ENCODE measurements at regions not wholly inside any gene's neighbourhood (a gene's known extent, or its start where the extent isn't known, plus 50 kb on each side); places are given as distances from the start of the nearest gene placed in this dataset.
"Not testable (repeated sequence)": the region's sequence is repeated elsewhere in the genome, so short reads cannot be mapped to it uniquely, and the experiment has no call there.

DNA sequence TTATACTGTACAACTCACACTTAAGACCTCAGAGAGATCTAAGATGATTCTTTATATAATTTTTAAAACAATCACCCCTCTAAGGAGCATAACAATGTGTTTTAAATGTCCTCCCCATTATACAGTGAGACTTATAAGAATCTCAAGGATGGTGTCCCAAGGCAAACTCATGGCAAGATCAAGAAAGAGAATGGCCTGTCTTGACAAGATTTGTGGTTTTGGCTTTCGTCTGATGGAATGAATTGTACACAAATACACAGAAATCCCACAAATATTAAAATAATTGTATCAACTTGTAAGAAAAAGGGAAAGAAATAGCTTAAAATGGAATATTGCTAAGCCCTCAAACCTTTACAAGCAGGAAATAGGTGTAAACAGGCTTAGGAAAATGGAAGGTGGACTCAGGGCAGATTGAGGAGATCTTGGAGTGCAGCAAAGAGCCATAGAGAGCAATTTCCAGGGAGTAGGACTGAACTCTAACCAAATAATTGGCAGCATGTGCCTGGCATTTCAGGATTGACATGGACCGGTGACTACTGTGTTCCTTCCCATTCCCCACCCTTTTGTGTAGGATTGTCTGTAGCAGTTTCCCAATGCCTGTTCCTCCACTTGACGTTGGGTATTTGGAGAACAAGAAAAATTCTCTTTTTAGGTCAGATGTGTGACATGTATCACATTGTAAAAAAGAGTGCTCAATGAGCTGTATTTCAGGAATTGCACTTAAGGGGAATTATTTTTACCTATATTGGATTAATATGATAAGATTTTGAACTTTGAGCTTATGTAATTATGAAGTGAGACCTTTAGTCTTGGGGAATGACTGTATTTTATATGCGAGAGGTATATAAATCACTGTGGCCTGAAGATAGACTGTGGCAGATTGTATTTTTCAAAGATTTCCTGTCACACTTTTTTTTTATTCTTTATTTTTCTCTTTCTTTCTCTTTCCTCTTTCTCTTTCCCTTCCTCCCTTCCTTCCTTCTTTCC lies 317.8 kb upstream of the SLITRK3 start:
- DNase-seq = no peak

DNA sequence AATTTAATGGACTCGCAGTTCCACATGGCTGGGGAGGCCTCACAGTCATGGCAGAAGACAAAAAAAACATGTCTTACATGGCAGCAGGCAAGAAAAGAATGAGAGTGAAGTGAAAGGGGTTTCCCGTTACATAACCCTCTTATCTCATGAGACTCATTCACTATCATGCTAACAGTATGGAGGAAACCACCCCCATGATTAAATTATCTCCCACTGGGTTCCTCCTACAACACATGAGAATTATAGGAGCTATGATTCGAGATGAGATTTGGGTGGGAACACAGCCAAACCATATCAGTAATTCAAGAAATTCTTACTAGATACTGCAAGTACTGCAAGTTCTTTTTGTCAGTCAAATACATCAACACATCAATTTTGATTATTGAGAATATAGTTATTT lies 311.4 kb upstream of the SLITRK3 start:
- no peak for DNase-seq

DNA sequence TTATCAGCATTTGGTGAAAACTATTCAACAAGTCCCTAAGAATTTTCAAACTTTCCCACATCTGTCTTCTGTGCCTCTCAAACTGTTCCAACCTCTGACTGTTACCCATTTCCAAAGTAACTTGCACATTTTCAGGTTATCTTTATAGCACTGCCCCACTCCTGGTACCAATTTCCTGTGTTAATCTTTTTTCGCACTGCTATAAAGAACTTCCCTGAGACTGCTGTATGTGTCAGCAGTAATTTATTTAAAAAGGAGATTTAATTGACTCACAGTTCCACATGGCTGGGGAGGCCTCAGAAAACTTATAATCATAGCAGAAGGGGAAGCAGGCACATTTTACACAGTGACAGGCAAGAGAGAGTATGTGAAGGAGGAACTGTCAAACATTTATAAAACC lies 310.9 kb upstream of the SLITRK3 start:
- DNase-seq = no peak

DNA sequence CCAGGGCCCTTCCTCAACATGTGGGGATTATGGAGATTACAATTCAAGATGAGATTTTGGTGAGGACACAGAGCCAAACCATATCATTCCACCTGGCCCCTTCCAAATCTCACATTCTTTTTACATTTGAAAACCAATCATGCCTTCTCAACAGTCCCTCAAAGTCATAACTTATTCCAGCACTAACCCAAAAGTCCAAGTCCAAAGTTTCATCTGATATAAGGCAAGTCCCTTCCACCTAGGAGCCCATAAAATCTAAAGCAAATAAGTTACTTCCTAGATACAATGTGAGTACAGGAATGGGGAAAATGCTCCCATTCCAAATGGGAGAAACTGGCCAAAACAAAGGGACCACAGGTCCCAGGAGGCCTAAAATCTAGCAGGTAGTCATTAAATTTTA lies 309.5 kb upstream of the SLITRK3 start:
- no peak for DNase-seq

DNA sequence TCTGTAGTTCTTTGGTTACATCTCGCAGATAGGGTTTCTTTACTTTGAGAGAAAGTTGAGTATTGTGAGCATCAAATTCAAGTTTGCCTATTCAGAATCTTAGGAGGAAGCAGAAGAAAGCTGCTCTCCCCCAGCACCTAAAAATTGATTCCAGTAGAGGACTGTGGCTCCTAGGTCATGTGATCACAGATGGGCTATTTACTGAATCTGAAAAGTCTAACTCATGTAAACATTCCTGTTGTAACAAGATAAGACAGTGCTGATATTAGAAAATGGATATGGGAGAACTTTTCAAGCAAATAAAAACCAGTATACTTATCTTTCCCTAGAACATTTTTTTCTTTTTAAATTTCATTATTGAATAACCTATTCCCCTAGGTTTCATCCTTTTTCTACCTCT lies 308.4 kb upstream of the SLITRK3 start:
- DNase-seq = no peak

DNA sequence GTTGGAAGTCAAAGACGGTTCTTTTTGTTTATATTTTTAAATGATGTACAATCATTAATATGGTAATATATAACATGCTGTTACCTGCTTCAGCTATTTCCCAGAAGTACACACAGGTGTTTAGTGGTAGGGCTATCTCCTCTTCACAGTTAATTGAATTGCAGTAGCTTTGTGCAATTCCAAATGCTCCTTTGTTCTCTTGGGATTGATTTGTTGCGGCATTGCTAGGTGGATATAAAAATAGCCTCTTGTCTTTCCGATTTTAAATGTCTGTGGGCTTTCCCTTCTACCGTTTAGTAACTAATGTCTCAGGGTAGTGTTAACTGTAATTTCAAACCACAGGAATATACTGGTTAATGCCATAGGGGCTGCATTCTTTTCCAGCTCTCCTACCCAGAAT lies 307.6 kb upstream of the SLITRK3 start:
- no peak for DNase-seq

DNA sequence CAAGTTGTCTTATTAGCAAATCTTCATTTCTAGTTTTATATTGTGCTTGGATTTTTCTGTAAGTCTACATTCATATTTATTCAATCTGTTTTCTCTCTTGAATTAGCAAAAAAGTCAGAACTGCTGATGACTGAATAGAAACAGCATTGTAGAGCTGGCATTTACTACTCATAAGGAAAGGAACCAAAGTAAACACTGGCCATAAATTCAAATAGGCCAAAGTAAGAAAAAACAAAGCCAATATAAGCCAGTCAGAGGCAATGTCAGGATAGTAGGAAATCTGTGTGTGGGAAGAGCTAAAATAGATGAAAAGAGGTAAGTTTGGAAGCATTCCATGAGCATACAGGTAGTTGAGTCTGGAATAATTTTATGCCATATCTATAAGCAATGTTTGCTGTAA lies 307.2 kb upstream of the SLITRK3 start:
- DNase-seq = no peak

DNA sequence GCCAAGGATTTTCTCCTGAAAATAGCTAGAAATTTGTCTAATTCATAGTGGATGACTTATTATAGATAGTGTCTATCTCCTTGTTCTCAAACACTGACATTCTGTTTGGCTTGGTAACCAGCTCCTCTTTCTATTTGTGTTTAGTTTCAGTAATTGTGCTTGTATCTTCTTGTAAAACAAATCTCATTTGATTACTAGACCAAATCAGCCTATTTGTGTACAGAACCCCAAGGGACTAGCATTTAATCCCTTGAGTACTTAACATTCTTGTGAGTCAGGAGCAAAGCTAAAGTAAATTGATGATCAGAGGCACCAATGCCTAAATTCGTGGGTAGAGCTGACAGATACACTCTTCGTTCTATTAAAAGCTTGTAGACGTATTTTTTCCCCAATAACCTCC lies 306.5 kb upstream of the SLITRK3 start:
- DNase-seq = no peak

DNA sequence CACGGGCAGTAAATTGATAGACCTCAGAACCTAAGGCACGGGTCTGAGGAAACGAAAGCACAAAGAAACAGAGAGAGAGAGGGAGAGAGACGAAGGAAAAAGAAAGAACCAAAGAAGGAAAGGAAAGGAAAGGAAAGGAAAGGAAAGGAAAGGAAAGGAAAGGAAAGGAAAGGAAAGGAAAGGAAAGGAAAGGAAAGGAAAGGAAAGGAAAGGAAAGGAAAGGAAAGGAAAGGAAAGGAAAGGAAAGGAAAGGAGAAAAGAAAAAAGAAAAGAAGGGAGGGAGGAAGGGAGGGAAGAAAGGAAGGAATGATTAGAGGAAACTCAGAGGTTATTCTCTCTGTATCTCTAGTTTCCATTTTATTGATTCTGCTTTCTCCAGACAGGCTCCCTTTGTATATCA lies 302.6 kb upstream of the SLITRK3 start:
- DNase-seq = not testable (repeated sequence)

DNA sequence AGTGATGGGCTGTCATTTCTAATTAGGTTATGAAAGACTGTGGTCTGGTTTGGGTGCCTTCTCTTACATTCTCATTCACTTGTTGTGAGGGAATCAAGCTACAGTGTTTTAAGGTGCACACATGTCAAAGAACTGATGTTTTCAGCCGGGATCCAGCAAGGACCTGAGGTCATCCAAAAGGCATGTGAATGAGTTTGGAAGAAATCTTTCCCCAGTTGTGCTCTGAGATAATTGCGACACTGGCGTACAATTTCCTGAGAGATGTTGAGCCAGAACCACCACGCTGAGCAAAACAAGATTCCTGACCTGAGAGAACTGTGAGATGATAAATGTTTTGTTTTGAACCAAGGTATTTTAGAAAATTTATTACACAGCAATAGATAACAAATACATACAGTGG lies 295.3 kb upstream of the SLITRK3 start:
- no peak for DNase-seq

DNA sequence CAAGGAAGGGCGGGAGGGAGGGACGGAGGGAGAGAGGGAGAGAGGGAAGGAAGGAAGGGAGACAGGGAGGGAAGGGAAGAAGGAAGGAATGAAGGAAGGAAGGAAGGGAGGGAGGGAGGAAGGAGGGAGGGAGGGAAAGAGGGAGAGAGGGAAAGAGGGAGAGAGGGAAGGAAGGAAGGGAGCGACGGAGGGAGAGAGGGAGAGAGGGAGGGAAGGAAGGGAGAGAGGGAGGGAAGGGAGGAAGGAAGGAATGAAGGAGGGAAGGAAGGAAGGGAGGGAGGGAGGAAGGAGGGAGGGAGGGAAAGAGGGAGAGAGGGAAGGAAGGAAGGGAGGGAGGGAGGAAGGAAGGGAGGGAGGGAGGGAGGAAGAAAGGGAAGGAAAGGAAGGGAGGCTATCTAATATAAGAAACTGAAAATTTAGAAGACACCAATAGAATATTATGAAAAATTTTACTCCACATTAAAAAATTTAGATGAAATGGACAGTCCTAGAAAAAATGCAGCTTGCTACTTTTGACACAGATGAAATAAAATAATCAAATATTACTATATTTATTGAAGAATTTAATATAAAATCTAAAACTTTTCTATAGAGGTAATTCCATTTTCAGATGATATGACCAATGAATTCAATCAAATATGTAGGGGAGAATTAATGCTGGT lies 280.3 kb upstream of the SLITRK3 start:
- no peak for DNase-seq

DNA sequence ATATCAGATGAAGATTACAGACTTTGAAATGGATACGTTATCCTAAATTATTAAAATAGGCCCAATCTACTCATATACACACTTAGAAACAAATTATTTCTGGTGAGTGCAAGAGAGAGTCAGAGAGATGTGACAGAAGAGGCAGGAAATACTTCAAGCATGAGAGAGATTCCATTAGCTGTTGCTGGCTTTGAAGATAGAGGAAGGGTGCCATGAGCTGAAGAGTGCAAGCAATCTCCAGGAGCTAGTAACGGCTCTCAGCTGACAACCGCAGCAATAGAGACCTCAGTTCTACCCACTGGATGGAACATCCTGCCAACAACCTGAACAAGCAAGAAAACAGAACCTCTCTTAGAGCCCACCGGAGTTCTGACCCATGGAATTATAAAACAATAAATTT lies 270.7 kb upstream of the SLITRK3 start:
- no peak for DNase-seq

DNA sequence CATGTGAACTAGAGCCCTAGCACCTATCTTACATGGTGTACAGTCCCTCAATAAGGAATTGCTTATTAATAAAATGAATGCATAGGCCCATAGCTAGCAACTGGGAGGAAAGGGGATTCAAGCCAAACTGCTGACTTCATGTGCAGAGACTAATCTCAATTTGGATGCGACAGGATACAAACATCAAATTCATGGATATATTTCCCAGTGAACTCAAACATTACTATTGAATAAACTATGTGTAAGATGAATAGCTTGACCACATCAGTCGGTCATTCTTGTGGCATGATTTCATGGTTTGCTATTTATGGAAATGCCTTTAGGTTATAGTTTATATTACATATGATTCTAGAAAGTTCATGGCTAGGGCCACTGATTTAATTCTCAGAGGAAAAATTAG lies 268.6 kb upstream of the SLITRK3 start:
- no peak for DNase-seq

DNA sequence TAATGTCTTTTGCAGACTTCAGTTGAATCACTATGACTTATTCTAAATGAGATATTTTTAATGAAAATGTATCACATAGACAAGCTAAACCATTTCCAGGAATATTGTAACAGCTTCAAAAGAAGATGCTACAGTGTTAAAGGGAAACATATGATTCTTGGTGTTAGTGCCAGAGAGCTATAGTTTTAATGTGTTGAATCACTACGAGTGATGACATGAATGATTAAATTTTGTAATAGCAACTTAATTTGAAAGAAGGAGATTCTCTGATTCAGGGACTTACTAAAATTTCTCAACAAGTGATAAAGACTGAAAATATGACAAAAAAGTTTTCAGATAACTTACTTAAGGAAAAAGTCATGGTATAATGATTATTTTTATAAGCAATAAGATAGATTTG lies 267.3 kb upstream of the SLITRK3 start:
- DNase-seq = no peak

DNA sequence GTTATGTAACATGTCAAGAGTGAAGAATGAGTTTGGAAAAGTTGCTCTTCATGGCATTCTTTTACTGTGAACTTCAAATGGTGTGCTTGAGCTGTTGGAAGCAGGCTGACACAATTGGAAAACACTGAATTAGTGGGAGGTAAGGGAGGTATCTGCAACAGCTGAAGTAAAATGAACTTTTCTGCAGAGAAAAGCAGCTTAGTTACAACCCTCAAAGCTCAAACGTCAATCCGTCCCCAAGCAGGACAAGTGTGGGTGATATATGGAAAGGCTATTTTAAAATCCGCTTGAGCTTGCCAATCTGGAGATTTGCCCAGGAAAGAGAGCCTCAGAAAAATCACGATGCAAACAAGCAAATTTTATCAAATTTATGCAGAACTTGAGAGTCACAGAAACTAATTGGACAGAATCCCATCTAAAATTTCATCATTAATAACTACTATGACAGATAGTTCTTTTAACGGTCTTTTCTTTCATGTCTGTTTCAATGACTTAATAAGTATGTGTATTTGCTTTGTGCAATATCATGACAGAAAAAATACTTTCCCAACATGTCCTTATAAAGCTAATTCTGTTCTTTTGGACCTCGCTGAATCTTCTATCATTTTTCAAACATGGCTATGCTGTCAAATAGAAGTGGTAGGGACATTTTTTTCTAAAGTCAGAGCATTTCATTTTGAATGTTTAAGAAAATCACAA lies 266.6 kb upstream of the SLITRK3 start:
- no peak for DNase-seq

DNA sequence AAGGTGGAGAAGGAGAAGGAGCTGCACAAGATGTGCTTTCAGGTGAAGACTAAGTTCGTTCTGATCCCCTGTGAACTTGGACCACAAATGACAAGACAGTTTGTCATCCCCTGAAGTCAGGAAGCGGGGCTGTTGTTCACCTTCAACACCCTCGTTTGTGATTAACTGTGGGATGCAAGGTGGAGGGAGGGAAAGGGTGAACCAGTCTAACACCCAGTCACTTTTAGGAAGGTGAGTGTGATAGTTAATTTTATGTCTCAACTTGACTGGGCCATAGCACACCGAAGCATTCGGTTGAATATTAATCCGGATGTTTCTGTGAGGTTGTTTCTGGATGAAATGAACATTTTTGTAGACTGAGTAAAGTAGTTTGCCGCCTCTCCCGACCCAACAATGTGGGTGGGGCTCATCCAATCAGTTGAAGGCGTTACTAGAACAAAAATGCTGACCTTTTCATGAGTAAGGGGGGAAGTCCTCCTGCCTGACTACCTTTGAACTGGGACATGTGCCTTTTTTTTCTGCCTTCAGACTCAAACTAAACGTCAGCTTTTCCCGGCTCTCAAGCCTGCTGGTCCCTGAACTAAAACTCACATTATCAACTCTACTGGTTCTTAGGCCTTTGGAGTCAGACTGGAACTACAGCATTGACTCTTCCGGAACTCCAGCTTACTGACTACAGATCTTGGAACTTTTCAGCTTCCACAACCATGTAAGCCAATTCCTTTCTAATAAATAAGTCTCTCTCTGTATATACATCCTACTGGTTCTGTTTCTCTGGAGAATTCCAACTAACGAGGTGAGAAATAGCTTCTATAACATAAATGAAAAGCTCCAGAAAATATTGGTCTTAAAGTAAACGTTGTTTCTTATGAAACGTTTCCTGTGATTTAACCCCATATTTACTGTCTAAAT lies 264.0 kb upstream of the SLITRK3 start:
- DNase-seq = no peak

DNA sequence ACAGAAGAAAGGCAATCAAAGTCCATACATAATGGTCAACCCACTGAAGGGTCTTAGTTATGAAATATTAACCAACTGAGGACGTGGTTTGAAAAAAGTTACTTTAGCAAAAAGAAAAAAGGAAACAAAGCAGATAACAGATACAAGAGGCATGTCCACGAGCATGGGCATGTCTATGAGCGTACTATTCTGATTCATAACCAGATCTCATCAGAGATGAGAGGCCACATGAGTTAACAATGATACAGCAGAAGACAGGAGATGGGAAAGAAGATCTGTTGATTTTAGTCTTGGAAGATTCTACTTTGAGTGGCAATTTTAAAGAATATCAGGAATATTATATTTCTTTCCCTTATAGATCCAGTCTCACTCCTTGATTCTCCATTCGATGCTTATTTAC lies 262.9 kb upstream of the SLITRK3 start:
- no peak for DNase-seq

DNA sequence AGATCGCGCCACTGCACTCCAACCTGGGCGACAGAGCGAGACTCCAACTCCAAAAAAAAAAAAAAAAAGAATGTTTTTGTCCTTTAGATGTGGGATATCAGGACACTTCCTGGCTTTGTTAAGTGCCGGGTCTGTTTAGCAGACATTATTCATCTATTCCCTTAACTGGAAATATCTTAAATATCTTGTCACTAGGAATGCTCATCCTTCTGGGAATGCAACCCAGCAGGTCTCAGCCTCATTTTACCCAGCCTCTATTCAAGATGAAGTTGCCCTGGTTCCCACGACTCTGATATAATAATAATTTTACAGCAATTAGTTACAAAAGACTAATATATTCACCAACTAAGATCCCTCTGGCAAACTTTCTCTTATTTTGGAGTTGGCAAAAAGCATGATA lies 260.9 kb upstream of the SLITRK3 start:
- DNase-seq = no peak

DNA sequence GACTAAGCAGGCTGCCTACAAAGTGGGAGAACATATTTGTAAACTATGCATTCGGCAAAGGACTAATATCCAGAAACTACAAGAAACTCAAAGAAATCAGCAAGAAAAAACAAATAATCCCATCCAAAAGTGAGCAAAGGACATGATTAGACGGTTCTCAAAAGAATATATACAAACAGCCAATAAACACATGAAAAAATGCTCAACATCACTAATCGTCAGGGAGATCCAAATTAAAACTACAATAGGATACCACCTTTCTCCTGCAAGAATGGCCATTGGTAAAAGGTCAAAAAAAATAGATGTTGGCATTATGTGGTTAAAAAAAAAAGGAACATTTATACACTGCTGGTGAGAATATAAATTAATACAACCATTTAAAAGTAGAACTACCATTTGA lies 259.6 kb upstream of the SLITRK3 start:
- no peak for DNase-seq

DNA sequence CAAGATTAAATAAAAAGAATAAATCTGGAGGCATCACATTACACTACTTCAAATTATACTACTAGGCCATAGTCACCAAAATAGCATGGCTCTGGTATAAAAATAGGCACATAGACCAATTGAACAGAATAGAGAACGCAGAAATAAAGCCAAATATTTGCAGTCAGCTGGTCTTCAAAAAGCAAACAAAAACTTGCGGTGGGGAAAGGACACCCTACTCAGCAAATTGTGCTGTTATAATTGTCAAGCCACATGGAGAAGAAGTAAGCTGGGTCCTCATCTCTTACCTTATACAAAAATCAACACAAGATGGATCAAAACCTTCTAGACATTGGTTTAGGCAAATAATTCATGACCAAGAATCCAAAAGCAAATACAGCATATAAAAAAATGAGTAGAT lies 259.2 kb upstream of the SLITRK3 start:
- no peak for DNase-seq

DNA sequence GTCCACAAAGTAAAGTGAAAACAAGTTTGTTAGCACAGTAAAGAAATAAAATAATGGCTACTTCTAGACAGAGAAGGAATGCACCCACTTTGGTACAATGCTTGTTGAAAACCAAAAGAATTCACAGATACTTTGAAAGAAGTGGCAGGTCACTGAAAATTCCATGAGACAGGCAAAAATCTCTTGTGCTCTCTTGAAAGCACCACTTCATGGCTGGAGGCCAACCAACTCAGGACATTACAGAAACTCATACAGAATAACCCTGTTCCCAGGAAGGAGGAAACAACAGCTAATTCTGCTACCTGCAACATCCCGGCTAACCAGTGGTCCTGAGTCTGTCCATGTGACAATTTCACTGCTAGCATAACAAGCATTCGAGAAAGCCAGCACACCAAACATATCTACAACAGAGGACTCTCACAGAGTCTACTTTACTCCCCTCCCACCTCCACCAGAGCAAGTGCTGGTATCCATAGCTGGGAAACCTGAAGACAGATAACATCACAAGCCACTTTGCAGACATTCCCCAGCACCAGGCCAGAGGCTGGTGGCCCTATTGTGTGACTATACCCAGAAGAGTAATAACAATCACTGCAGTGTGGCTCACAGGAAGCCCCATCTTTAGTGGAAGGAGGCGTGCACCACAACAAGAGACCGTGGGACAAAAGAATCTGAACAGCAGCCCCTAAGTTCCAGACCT lies 255.3 kb upstream of the SLITRK3 start:
- no peak for DNase-seq

DNA sequence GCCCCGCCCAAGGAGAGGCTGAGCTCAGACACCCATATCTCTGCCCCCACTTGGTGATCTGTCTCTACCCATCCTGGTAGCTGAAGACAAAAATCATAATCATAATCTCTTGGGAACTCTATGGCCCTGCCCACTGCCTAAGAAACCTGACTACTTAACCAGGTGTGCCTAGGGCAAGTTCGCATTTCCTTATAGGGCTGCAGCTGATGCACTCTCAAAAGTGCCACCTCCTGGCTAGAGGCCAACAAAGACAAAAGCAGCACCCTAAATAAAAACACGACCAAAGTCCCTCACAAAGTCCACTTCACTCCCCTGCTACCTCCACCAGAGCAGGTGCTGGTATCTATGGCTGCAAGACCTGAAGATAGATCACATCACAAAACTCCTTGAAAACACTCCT lies 250.4 kb upstream of the SLITRK3 start:
- no peak for DNase-seq

Data from HCEC 1CT (cell line).